K562 (cell line): ENCODE measurements at regions not wholly inside any gene's neighbourhood (a gene's known extent, or its start where the extent isn't known, plus 50 kb on each side); places are given as distances from the start of the nearest gene placed in this dataset.

Source experiments
- ATAC-seq: fragments of 200-7000 bp; cut with Tn5 transposase; 3 replicates; pipeline ENCODE4 v1.9.1; 2020; ENCODE audit warnings: moderate library complexity
- BruUV-seq: library from RNA; stranded (reverse); fragments of 400-500 nt; replicated peaks from 2 replicates; lab custom pipeline; 2021; lab: Mats Ljungman, UMichigan
- CTCF ChIA-PET: fragments of 300-600 bp; formaldehyde crosslinking; extraction: SDS; loops from one replicate; lab custom pipeline; 2021; ENCODE audit warnings: low intra/inter-chr PET ratio; lab: Yijun Ruan, JAX
- POLR2A ChIA-PET: fragments of 300-600, 350-650 bp; sonication (Branson Sonifier 250); formaldehyde crosslinking; extraction: SDS; loops from one replicate; lab custom pipeline; 2021; ENCODE audit warnings: antibody characterized with exemption, inconsistent platforms; lab: Yijun Ruan, JAX
- DNase-seq, 4 experiments: peaks; one replicate each; pipeline versions ENCODE4 v3.0.0 to v3.0.0-alpha.2; 2011 to 2018; ENCODE audit warnings: low spot score in 3 of 4, mixed read lengths in 3 of 4; ENCODE audit errors: extremely low read depth in 1 of 4
- FAIRE-seq: peaks from 2 replicates; lab custom pipeline; 2011; peaks lifted over from hg19 to GRCh38; lab: Jason Lieb, UNC
- H2AFZ ChIP-seq: 2 replicates; pipeline ENCODE4 v1.6.0; 2011; ENCODE audit warnings: low read depth, low read length, control low read depth, inconsistent platforms
- H3K27ac ChIP-seq: fragments of 200-600 bp; 3 replicates; pipeline ENCODE4 v1.8.0; 2011; ENCODE audit warnings: low read depth, mild to moderate bottlenecking, control low read depth, inconsistent platforms, low read length, moderate library complexity, mixed read lengths; ENCODE audit errors: extremely low read depth
- H3K27me3 ChIP-seq, 2 experiments: fragments of 300-600 bp in 1 of 2; 2 replicates in 1 of 2; 3 replicates in 1 of 2; pipeline versions ENCODE4 v1.6.0 to v1.8.0; 2011; ENCODE audit warnings: inconsistent platforms in 2 of 2, low read length in 2 of 2, mild to moderate bottlenecking in 1 of 2, mixed read lengths in 1 of 2, moderate library complexity in 1 of 2; ENCODE audit not compliant: control insufficient read depth in 2 of 2, insufficient read depth in 2 of 2
- H3K36me3 ChIP-seq: fragments of 300-600 bp; 3 replicates; pipeline ENCODE4 v1.8.0; 2011; ENCODE audit warnings: mild to moderate bottlenecking, low read length, inconsistent platforms; ENCODE audit not compliant: control insufficient read depth, insufficient read depth
- H3K4me1 ChIP-seq, 2 experiments: fragments of 200-600 bp in 1 of 2; replicated peaks in 1 of 2; 2 replicates in 1 of 2; 3 replicates in 1 of 2; pipeline versions ENCODE4 v1.5.1 to v1.8.0; 2011; ENCODE audit warnings: inconsistent platforms in 2 of 2, low read length in 2 of 2, mild to moderate bottlenecking in 1 of 2, mixed read lengths in 1 of 2, moderate library complexity in 1 of 2; ENCODE audit not compliant: control insufficient read depth in 2 of 2, insufficient read depth in 2 of 2
- H3K4me2 ChIP-seq: 2 replicates; pipeline ENCODE4 v1.6.1; 2011; ENCODE audit warnings: low read length, control low read depth, inconsistent platforms, mixed read lengths; ENCODE audit not compliant: insufficient read depth
- H3K4me3 ChIP-seq: fragments of 200-600 bp; sonication (generic), shearing (Covaris generic); 2 replicates; pipeline ENCODE4 v1.5.1; 2016; ENCODE audit warnings: control low read depth, inconsistent platforms
- H3K79me2 ChIP-seq: fragments of 200-600 bp; 3 replicates; pipeline ENCODE4 v1.8.0; 2011; ENCODE audit warnings: low read length, inconsistent platforms; ENCODE audit not compliant: control insufficient read depth, insufficient read depth
- H3K9ac ChIP-seq, 2 experiments: 2 replicates each; pipeline versions ENCODE4 v1.6.0 to v1.6.1; 2011; ENCODE audit warnings: low read depth in 2 of 2, low read length in 2 of 2, control low read depth in 1 of 2, inconsistent platforms in 1 of 2, mild to moderate bottlenecking in 1 of 2, mixed read lengths in 1 of 2; ENCODE audit not compliant: insufficient read depth in 1 of 2
- H3K9me1 ChIP-seq: one replicate; pipeline ENCODE4 v1.6.0; 2011; ENCODE audit warnings: inconsistent platforms, mild to moderate bottlenecking, low read length, moderate library complexity; ENCODE audit not compliant: control insufficient read depth, insufficient read depth
- H3K9me3 ChIP-seq: replicated peaks from 2 replicates; pipeline ENCODE4 v1.5.1; 2011; ENCODE audit warnings: low read depth, low read length, inconsistent platforms; ENCODE audit not compliant: control insufficient read depth, insufficient read depth
- H4K20me1 ChIP-seq: replicated peaks from 2 replicates; pipeline ENCODE4 v1.6.1; 2011; ENCODE audit warnings: low read length, inconsistent platforms, mixed read lengths; ENCODE audit not compliant: control insufficient read depth, insufficient read depth
- ESRRB ChIP-seq: fragments of 250-450 bp; sonication (Bioruptor Pico); IDR thresholded peaks from 2 replicates; pipeline ENCODE4 v1.5.0; 2020; ENCODE audit warnings: mild to moderate bottlenecking, moderate library complexity, borderline replicate concordance
- HDAC6 ChIP-seq: IDR thresholded peaks from 2 replicates; pipeline ENCODE4 v1.6.1; 2012; ENCODE audit warnings: low read depth, mild to moderate bottlenecking, control low read depth, inconsistent platforms, low read length, moderate library complexity
- MEF2A ChIP-seq: IDR thresholded peaks from 2 replicates; pipeline ENCODE4 v1.6.1; 2011; ENCODE audit warnings: low read depth, mild to moderate bottlenecking, low read length, moderate library complexity; ENCODE audit not compliant: control insufficient read depth
- NELFE ChIP-seq: IDR thresholded peaks from 2 replicates; pipeline ENCODE4 v1.6.1; 2011; ENCODE audit warnings: mild to moderate bottlenecking; ENCODE audit not compliant: insufficient read depth, insufficient read length
- PHB ChIP-seq: fragments of 250-450 bp; sonication (Bioruptor Pico); IDR thresholded peaks from 2 replicates; pipeline ENCODE4 v1.5.0; 2021
- RHOXF2B ChIP-seq: fragments of 250-450 bp; sonication (Bioruptor Pico); conservative IDR thresholded peaks from 2 replicates; pipeline ENCODE4 v1.5.1; 2021
- SAFB2 ChIP-seq: fragments of 200-400 bp; formaldehyde crosslinking; IDR thresholded peaks from 2 replicates; pipeline ENCODE4 v1.6.1; 2018; ENCODE audit warnings: borderline replicate concordance, low read length, low read depth, moderate library complexity; ENCODE audit not compliant: severe bottlenecking
- SRF ChIP-seq, 2 experiments: fragments of 250-450, 450-650 bp in 1 of 2; sonication (Bioruptor Pico) in 1 of 2; sonication (generic) in 1 of 2; formaldehyde crosslinking; IDR thresholded peaks; 2 replicates each; pipeline versions ENCODE4 v1.5.0 to v1.5.1; 2020 to 2022; ENCODE audit warnings: mild to moderate bottlenecking in 1 of 2, missing genetic modification reagents in 1 of 2
- SRSF3 ChIP-seq: fragments of 200-400 bp; formaldehyde crosslinking; IDR thresholded peaks from 2 replicates; pipeline ENCODE4 v1.6.1; 2016; ENCODE audit warnings: mild to moderate bottlenecking, low read length, moderate library complexity; ENCODE audit not compliant: insufficient read depth
- TAF15 ChIP-seq: fragments of 200-400 bp; formaldehyde crosslinking; IDR thresholded peaks from 2 replicates; pipeline ENCODE4 v1.6.1; 2017; ENCODE audit warnings: mild to moderate bottlenecking, low read depth, low read length, moderate library complexity
- ZNF707 ChIP-seq: fragments of 250-450 bp; sonication (Bioruptor Pico); conservative IDR thresholded peaks from 2 replicates; pipeline ENCODE4 v1.8.0; 2022; ENCODE audit warnings: inconsistent platforms, mild to moderate bottlenecking, moderate library complexity
- WGBS: fragments of 100-300 bp; shearing (Covaris generic); methylation state at CpG from one replicate; pipeline ENCODE4 v1.1.6; 2016; ENCODE audit warnings: low coverage, mixed read lengths; ENCODE audit not compliant: insufficient coverage; ENCODE audit errors: missing lambda C conversion rate; 5-methylcytosine and 5-hydroxymethylcytosine counted together
- in situ Hi-C: fragments of 300-500 bp; cut with MboI; formaldehyde crosslinking; loops from 4 replicates; pipeline ENCODE4 v1.15.0; 2018; ENCODE audit warnings: inconsistent platforms, mixed read lengths
- intact Hi-C: fragments of 100-400 bp; cut with micrococcal nuclease; formaldehyde crosslinking; loops from 2 replicates; pipeline ENCODE4 v1.14.2; 2022
- TF ChIP-seq, protein P1 (sequence below), 2 experiments: fragments of 450-650 bp in 1 of 2; sonication (generic) in 1 of 2; formaldehyde crosslinking; conservative IDR thresholded peaks; 2 replicates each; pipeline versions ENCODE4 v1.4.0 to v1.8.1; 2020 to 2022; ENCODE audit warnings: mild to moderate bottlenecking in 1 of 2, missing genetic modification reagents in 1 of 2
- TF ChIP-seq, protein P2 (sequence below): sonication (generic); formaldehyde crosslinking; IDR thresholded peaks from 2 replicates; pipeline ENCODE4 v1.8.1; 2022; ENCODE audit warnings: missing genetic modification reagents
- TF ChIP-seq, protein P3 (sequence below): fragments of 250-450 bp; sonication (Bioruptor Pico); IDR thresholded peaks from 2 replicates; pipeline ENCODE4 v1.8.0; 2022; ENCODE audit warnings: moderate library complexity, mild to moderate bottlenecking, inconsistent platforms
- TF ChIP-seq, protein P4 (sequence below): fragments of 250-450 bp; sonication (Bioruptor Pico); IDR thresholded peaks from 2 replicates; pipeline ENCODE4 v1.4.0; 2020; ENCODE audit warnings: mild to moderate bottlenecking

DNA sequence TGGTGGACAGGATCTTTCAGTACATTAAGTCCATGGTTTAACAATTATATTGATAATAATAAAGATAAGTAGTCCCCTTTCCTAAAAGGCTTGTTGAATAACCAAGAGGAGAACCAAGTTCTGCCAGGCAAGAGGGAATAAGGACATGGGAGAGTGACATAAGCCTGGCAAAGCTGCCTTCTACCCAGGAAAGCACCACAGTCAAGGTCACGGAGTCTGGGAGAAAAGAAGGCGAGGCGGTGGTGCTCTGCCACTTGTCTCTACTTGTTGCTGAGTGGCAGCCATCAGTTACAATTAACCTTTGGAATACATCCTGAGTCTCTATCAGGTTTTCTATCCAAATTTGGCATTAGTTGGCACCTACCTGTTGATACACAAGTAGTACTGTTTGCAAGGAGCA, 101.7 kb upstream of the GATA6 start:
- H3K27me3 ChIP-seq = peaks cover 12 to 23% of the 10 kb centered on the region in 2 experiments; a peak in 4 of 5 replicates
- H2AFZ ChIP-seq = no peak overlapping the region
- no peaks in the 10 kb centered on the region for H3K9me3 ChIP-seq
- ATAC-seq (no peak), DNase-seq (no peak), FAIRE-seq (no peak)
- no peak overlapping the region for H3K4me3 ChIP-seq
- no peaks in the 10 kb centered on the region for H3K36me3 ChIP-seq
- H3K27ac ChIP-seq = no peak overlapping the region
- CTCF ChIA-PET = no interaction called here
- peaks cover 4 to 8% of the 10 kb centered on the region in 2 experiments; a peak in 3 of 5 replicates for H3K4me1 ChIP-seq
- no peak overlapping the region for H3K4me2 ChIP-seq
- intact Hi-C loops = no loop called here
- 4% methylated on average over 3 of the region's 3 CpGs for WGBS
- in situ Hi-C loops = no loop called here
- peaks cover 11% of the 10 kb centered on the region; the same call in 1 of the 2 replicates for H4K20me1 ChIP-seq
- H3K9me1 ChIP-seq = no peaks in the 10 kb centered on the region
- POLR2A ChIA-PET = interaction anchor here (0.7 kb wide), 1 partner anchor 266 kb away, joined by 3 read pairs; no protein-coding TSS in a partner anchor
- H3K9ac ChIP-seq = no peak overlapping the region
- TF ChIP-seq, protein P1, sequence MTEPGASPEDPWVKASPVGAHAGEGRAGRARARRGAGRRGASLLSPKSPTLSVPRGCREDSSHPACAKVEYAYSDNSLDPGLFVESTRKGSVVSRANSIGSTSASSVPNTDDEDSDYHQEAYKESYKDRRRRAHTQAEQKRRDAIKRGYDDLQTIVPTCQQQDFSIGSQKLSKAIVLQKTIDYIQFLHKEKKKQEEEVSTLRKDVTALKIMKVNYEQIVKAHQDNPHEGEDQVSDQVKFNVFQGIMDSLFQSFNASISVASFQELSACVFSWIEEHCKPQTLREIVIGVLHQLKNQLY (CRISPR knock-in tag; conservative IDR thresholded peaks at IDR 0.05) = no peak
- TF ChIP-seq MEF2A = no peak
- TF ChIP-seq, protein P2, sequence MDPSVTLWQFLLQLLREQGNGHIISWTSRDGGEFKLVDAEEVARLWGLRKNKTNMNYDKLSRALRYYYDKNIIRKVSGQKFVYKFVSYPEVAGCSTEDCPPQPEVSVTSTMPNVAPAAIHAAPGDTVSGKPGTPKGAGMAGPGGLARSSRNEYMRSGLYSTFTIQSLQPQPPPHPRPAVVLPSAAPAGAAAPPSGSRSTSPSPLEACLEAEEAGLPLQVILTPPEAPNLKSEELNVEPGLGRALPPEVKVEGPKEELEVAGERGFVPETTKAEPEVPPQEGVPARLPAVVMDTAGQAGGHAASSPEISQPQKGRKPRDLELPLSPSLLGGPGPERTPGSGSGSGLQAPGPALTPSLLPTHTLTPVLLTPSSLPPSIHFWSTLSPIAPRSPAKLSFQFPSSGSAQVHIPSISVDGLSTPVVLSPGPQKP (CRISPR knock-in tag) = no peak
- TF ChIP-seq TAF15 = no peak
- TF ChIP-seq ESRRB (CRISPR knock-in tag) = no peak
- TF ChIP-seq HDAC6 = no peak
- TF ChIP-seq SRSF3 = no peak
- TF ChIP-seq, protein P3, sequence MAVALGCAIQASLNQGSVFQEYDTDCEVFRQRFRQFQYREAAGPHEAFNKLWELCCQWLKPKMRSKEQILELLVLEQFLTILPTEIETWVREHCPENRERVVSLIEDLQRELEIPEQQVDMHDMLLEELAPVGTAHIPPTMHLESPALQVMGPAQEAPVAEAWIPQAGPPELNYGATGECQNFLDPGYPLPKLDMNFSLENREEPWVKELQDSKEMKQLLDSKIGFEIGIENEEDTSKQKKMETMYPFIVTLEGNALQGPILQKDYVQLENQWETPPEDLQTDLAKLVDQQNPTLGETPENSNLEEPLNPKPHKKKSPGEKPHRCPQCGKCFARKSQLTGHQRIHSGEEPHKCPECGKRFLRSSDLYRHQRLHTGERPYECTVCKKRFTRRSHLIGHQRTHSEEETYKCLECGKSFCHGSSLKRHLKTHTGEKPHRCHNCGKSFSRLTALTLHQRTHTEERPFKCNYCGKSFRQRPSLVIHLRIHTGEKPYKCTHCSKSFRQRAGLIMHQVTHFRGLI (CRISPR knock-in tag) = no peak
- no peak for TF ChIP-seq SRF (CRISPR knock-in tag; IDR thresholded peaks at IDR 0.05)
- TF ChIP-seq, protein P4, sequence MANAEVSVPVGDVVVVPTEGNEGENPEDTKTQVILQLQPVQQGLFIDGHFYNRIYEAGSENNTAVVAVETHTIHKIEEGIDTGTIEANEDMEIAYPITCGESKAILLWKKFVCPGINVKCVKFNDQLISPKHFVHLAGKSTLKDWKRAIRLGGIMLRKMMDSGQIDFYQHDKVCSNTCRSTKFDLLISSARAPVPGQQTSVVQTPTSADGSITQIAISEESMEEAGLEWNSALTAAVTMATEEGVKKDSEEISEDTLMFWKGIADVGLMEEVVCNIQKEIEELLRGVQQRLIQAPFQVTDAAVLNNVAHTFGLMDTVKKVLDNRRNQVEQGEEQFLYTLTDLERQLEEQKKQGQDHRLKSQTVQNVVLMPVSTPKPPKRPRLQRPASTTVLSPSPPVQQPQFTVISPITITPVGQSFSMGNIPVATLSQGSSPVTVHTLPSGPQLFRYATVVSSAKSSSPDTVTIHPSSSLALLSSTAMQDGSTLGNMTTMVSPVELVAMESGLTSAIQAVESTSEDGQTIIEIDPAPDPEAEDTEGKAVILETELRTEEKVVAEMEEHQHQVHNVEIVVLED = no peak
- no peak for TF ChIP-seq ZNF707 (CRISPR knock-in tag)
- no peak for TF ChIP-seq RHOXF2B (CRISPR knock-in tag)
- no peak for TF ChIP-seq PHB (CRISPR knock-in tag)
- TF ChIP-seq SAFB2 = no peak
- TF ChIP-seq NELFE = no peak
- BruUV-seq = no TSS peak
- H3K79me2 ChIP-seq = no peaks in the 10 kb centered on the region
